ENCODE measurements at regions not wholly inside any gene's neighbourhood (a gene's known extent, or its start where the extent isn't known, plus 50 kb on each side); places are given as distances from the start of the nearest gene placed in this dataset.

GRCh38 chr14:43795600-43796228 lies 711.4 kb downstream of the FSCB start:
- Histone ChIP-seq H3K9ac (ENCODE audit: low read length in 3 of 3) (no peak overlapping the region), H3K9me3 (ENCODE audit: control insufficient read depth in 2 of 3, insufficient read depth in 1 of 3, low read length in 3 of 3) (no peaks in the 10 kb centered on the region), H3K36me3 (ENCODE audit: control insufficient read depth in 2 of 3, insufficient read depth in 3 of 3, low read length in 3 of 3) (no peaks in the 10 kb centered on the region), H3K27ac (ENCODE audit: low read depth in 2 of 2, low read length in 2 of 2) (no peak overlapping the region), H3K4me3 (ENCODE audit: low read length in 3 of 3) (no peak overlapping the region), H3K4me1 (ENCODE audit: control insufficient read depth in 2 of 3, insufficient read depth in 2 of 3, low read depth in 1 of 3, low read length in 3 of 3) (no peaks in the 10 kb centered on the region), H3K27me3 (ENCODE audit: control insufficient read depth, insufficient read depth, low read length) (no peaks in the 10 kb centered on the region)
- DNase-seq = peak in 2 of 5 donors; percentile 4 to 19
- no peak for FAIRE-seq
- no peak for TF ChIP-seq CTCF (IDR thresholded peaks at IDR 0.05; ENCODE audit: borderline replicate concordance, extremely low read depth, insufficient read depth)
- intact Hi-C loops (cut with DNase I) = no loop called here

- H3K9ac ChIP-seq (ENCODE audit: low read length in 3 of 3) = no peak overlapping the region
- TF ChIP-seq CTCF (IDR thresholded peaks at IDR 0.05; ENCODE audit: borderline replicate concordance, extremely low read depth, insufficient read depth) = no peak
- H3K36me3 ChIP-seq (ENCODE audit: control insufficient read depth in 2 of 3, insufficient read depth in 3 of 3, low read length in 3 of 3) = no peaks in the 10 kb centered on the region
- DNase-seq (no peak), FAIRE-seq (no peak)
- H3K4me3 ChIP-seq (ENCODE audit: low read length in 3 of 3) = no peak overlapping the region
- no peaks in the 10 kb centered on the region for H3K27me3 ChIP-seq (ENCODE audit: control insufficient read depth, insufficient read depth, low read length)
- H3K9me3 ChIP-seq (ENCODE audit: control insufficient read depth in 2 of 3, insufficient read depth in 1 of 3, low read length in 3 of 3) = no peaks in the 10 kb centered on the region
- intact Hi-C loops (cut with DNase I) = no loop called here
- no peak overlapping the region for H3K27ac ChIP-seq (ENCODE audit: low read depth in 2 of 2, low read length in 2 of 2)
- H3K4me1 ChIP-seq (ENCODE audit: control insufficient read depth in 2 of 3, insufficient read depth in 2 of 3, low read depth in 1 of 3, low read length in 3 of 3) = no peaks in the 10 kb centered on the region
Measured at GRCh38 chr14:43793579-43793978, 713.5 kb downstream of the FSCB start.

- H3K36me3 ChIP-seq (ENCODE audit: control insufficient read depth in 2 of 3, insufficient read depth in 3 of 3, low read length in 3 of 3) = no peaks in the 10 kb centered on the region
- no peak overlapping the region for H3K4me3 ChIP-seq (ENCODE audit: low read length in 3 of 3)
- H3K9ac ChIP-seq (ENCODE audit: low read length in 3 of 3) = no peak overlapping the region
- H3K27ac ChIP-seq (ENCODE audit: low read depth in 2 of 2, low read length in 2 of 2) = no peak overlapping the region
- no peaks in the 10 kb centered on the region for H3K27me3 ChIP-seq (ENCODE audit: control insufficient read depth, insufficient read depth, low read length)
- no peak for FAIRE-seq
- TF ChIP-seq CTCF (IDR thresholded peaks at IDR 0.05; ENCODE audit: borderline replicate concordance, extremely low read depth, insufficient read depth) = no peak
- H3K4me1 ChIP-seq (ENCODE audit: control insufficient read depth in 2 of 3, insufficient read depth in 2 of 3, low read depth in 1 of 3, low read length in 3 of 3) = no peaks in the 10 kb centered on the region
- H3K9me3 ChIP-seq (ENCODE audit: control insufficient read depth in 2 of 3, insufficient read depth in 1 of 3, low read length in 3 of 3) = no peaks in the 10 kb centered on the region
- DNase-seq = no peak
- intact Hi-C loops (cut with DNase I) = no loop called here
Measured at GRCh38 chr14:43792980-43793379, 714.1 kb downstream of the FSCB start.

GRCh38 chr14:43790681-43791080 lies 716.4 kb downstream of the FSCB start:
- no peak overlapping the region for H3K4me3 ChIP-seq (ENCODE audit: low read length in 3 of 3)
- intact Hi-C loops (cut with DNase I) = no loop called here
- no peaks in the 10 kb centered on the region for H3K4me1 ChIP-seq (ENCODE audit: control insufficient read depth in 2 of 3, insufficient read depth in 2 of 3, low read depth in 1 of 3, low read length in 3 of 3)
- no peak overlapping the region for H3K9ac ChIP-seq (ENCODE audit: low read length in 3 of 3)
- DNase-seq (no peak), FAIRE-seq (no peak)
- TF ChIP-seq CTCF (IDR thresholded peaks at IDR 0.05; ENCODE audit: borderline replicate concordance, extremely low read depth, insufficient read depth) = no peak
- no peaks in the 10 kb centered on the region for H3K27me3 ChIP-seq (ENCODE audit: control insufficient read depth, insufficient read depth, low read length)
- no peaks in the 10 kb centered on the region for H3K36me3 ChIP-seq (ENCODE audit: control insufficient read depth in 2 of 3, insufficient read depth in 3 of 3, low read length in 3 of 3)
- no peaks in the 10 kb centered on the region for H3K9me3 ChIP-seq (ENCODE audit: control insufficient read depth in 2 of 3, insufficient read depth in 1 of 3, low read length in 3 of 3)
- H3K27ac ChIP-seq (ENCODE audit: low read depth in 2 of 2, low read length in 2 of 2) = no peak overlapping the region

All from kidney (tissue), 13 donors.